ENCODE measurements at regions not wholly inside any gene's neighbourhood (a gene's known extent, or its start where the extent isn't known, plus 50 kb on each side); places are given as distances from the start of the nearest gene placed in this dataset.

- no peak for DNase-seq (ENCODE audit: low spot score)
- no peaks in the 10 kb centered on the region for H3K36me3 ChIP-seq (replicated peaks in 1 of 2; ENCODE audit: control insufficient read depth in 1 of 2, insufficient read depth in 2 of 2, low read length in 2 of 2)
- no TSS peak for BruUV-seq (replicated peaks)
- H4K20me1 ChIP-seq (ENCODE audit: insufficient read depth, low read length), result no peaks in the 10 kb centered on the region
- no peak overlapping the region for H3K27ac ChIP-seq (ENCODE audit: extremely low read length, insufficient read depth, low read length)
- TF ChIP-seq MXI1 (IDR thresholded peaks at IDR 0.05; ENCODE audit: borderline replicate concordance, low read depth, low read length), result no peak
- TF ChIP-seq, protein P1, sequence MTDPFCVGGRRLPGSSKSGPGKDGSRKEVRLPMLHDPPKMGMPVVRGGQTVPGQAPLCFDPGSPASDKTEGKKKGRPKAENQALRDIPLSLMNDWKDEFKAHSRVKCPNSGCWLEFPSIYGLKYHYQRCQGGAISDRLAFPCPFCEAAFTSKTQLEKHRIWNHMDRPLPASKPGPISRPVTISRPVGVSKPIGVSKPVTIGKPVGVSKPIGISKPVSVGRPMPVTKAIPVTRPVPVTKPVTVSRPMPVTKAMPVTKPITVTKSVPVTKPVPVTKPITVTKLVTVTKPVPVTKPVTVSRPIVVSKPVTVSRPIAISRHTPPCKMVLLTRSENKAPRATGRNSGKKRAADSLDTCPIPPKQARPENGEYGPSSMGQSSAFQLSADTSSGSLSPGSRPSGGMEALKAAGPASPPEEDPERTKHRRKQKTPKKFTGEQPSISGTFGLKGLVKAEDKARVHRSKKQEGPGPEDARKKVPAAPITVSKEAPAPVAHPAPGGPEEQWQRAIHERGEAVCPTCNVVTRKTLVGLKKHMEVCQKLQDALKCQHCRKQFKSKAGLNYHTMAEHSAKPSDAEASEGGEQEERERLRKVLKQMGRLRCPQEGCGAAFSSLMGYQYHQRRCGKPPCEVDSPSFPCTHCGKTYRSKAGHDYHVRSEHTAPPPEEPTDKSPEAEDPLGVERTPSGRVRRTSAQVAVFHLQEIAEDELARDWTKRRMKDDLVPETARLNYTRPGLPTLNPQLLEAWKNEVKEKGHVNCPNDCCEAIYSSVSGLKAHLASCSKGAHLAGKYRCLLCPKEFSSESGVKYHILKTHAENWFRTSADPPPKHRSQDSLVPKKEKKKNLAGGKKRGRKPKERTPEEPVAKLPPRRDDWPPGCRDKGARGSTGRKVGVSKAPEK (CRISPR knock-in tag; IDR thresholded peaks at IDR 0.05; ENCODE audit: borderline replicate concordance), result no peak
- no peak for TF ChIP-seq ASH2L (IDR thresholded peaks at IDR 0.05; ENCODE audit: insufficient read length, low read depth, low read length)
- TF ChIP-seq CREM (IDR thresholded peaks at IDR 0.05), result no peak
- TF ChIP-seq CREM (CRISPR knock-in tag; IDR thresholded peaks at IDR 0.05), result no peak
- no peak for TF ChIP-seq SRSF1 (optimal IDR thresholded peaks at IDR 0.05; ENCODE audit: low read depth, low read length)
- H3K79me2 ChIP-seq (ENCODE audit: insufficient read depth, low read length), result no peaks in the 10 kb centered on the region
- CTCF ChIA-PET (ENCODE audit: low intra/inter-chr PET ratio, low total read pairs), result no interaction called here
- WGBS (ENCODE audit: low lambda C conversion rate), result 22% methylated on average over 2 of the region's 2 CpGs
- no peak overlapping the region for H3K4me3 ChIP-seq (replicated peaks in 1 of 3; ENCODE audit: insufficient read depth in 1 of 3, low read depth in 2 of 3, low read length in 3 of 3)
- intact Hi-C loops (cut with micrococcal nuclease; ENCODE audit: unreplicated experiment), result no loop called here
- H3K9ac ChIP-seq (ENCODE audit: insufficient read depth, low read depth, low read length), result no peak overlapping the region
- no peak for FAIRE-seq
- H2AFZ ChIP-seq (ENCODE audit: low read length), result no peak overlapping the region
- in situ Hi-C loops (cut with HindIII; ENCODE audit: extremely low pct_ligation_motif_present, low pct_unique_long_range_greater_than_20kb), result no loop called here
- H3K9me3 ChIP-seq (ENCODE audit: low read length), result no peaks in the 10 kb centered on the region
- no peaks in the 10 kb centered on the region for H3K4me1 ChIP-seq (ENCODE audit: insufficient read depth, low read length)
- POLR2A ChIA-PET, result no interaction called here
- H3K27me3 ChIP-seq (ENCODE audit: control insufficient read depth in 1 of 2, insufficient read depth in 2 of 2, low read length in 2 of 2), result peaks cover 0 to 2% of the 10 kb centered on the region in 2 experiments; a peak in 1 of 5 replicates
- H3K4me2 ChIP-seq (ENCODE audit: low read depth, low read length), result no peak overlapping the region
- no peak for ATAC-seq
Measured at GRCh38 chr1:184911830-184912229, 62.5 kb downstream of the NIBAN1 start.
